ENCODE measurements at regions not wholly inside any gene's neighbourhood (a gene's known extent, or its start where the extent isn't known, plus 50 kb on each side); places are given as distances from the start of the nearest gene placed in this dataset.

- Histone ChIP-seq H3K79me2 (ENCODE audit: low read length) (no peaks in the 10 kb centered on the region), H2AFZ (ENCODE audit: low read length) (no peak overlapping the region), H3K27me3 (replicated peaks; ENCODE audit: insufficient read depth, low read length) (no peaks in the 10 kb centered on the region), H3K36me3 (replicated peaks; ENCODE audit: insufficient read depth, low read length) (no peaks in the 10 kb centered on the region), H3K27ac (ENCODE audit: low read length) (no peak overlapping the region), H3K4me2 (ENCODE audit: low read depth, low read length) (no peak overlapping the region), H3K4me3 (ENCODE audit: low read length) (no peak overlapping the region), H3F3A (ENCODE audit: insufficient read depth, low read length) (no peaks in the 10 kb centered on the region), H3K4me1 (ENCODE audit: low read length) (no peaks in the 10 kb centered on the region), H3K9me3 (replicated peaks; ENCODE audit: insufficient read depth, low read length) (no peaks in the 10 kb centered on the region), H3K9ac (ENCODE audit: low read length) (no peak overlapping the region), H4K20me1 (ENCODE audit: insufficient read depth, low read length) (no peaks in the 10 kb centered on the region), H3K9me2 (replicated peaks; ENCODE audit: insufficient read depth, low read length) (no peaks in the 10 kb centered on the region)
- no peak for DNase-seq
- no peak for TF ChIP-seq EZH2phosphoT487 (IDR thresholded peaks at IDR 0.05; ENCODE audit: low read length)
- no peak for TF ChIP-seq CTCF (IDR thresholded peaks at IDR 0.05; ENCODE audit: low read length)
- no peak for TF ChIP-seq EZH2 (optimal IDR thresholded peaks at IDR 0.05; ENCODE audit: low read depth, low read length)
These were observed 235.6 kb upstream of the HS6ST1 start for GRCh38 chr2:128554151-128554769.

GRCh38 chr2:128555433-128555832 is 236.8 kb upstream of the HS6ST1 start:
- H3K9me3 ChIP-seq (replicated peaks; ENCODE audit: insufficient read depth, low read length) = no peaks in the 10 kb centered on the region
- no peak overlapping the region for H2AFZ ChIP-seq (ENCODE audit: low read length)
- H3K4me1 ChIP-seq (ENCODE audit: low read length) = no peaks in the 10 kb centered on the region
- no peak for DNase-seq
- H3K9me2 ChIP-seq (replicated peaks; ENCODE audit: insufficient read depth, low read length) = no peaks in the 10 kb centered on the region
- H4K20me1 ChIP-seq (ENCODE audit: insufficient read depth, low read length) = no peaks in the 10 kb centered on the region
- no peak overlapping the region for H3K27ac ChIP-seq (ENCODE audit: low read length)
- no peak overlapping the region for H3K4me3 ChIP-seq (ENCODE audit: low read length)
- H3K36me3 ChIP-seq (replicated peaks; ENCODE audit: insufficient read depth, low read length) = no peaks in the 10 kb centered on the region
- no peaks in the 10 kb centered on the region for H3K27me3 ChIP-seq (replicated peaks; ENCODE audit: insufficient read depth, low read length)
- no peak overlapping the region for H3K4me2 ChIP-seq (ENCODE audit: low read depth, low read length)
- no peaks in the 10 kb centered on the region for H3F3A ChIP-seq (ENCODE audit: insufficient read depth, low read length)
- no peak overlapping the region for H3K9ac ChIP-seq (ENCODE audit: low read length)
- no peaks in the 10 kb centered on the region for H3K79me2 ChIP-seq (ENCODE audit: low read length)
- TF ChIP-seq EZH2 (optimal IDR thresholded peaks at IDR 0.05; ENCODE audit: low read depth, low read length) (no peak), CTCF (IDR thresholded peaks at IDR 0.05; ENCODE audit: low read length) (no peak), EZH2phosphoT487 (IDR thresholded peaks at IDR 0.05; ENCODE audit: low read length) (no peak)

- Histone ChIP-seq H3K27ac (ENCODE audit: low read length) (no peak overlapping the region), H3K9me3 (replicated peaks; ENCODE audit: insufficient read depth, low read length) (no peaks in the 10 kb centered on the region), H4K20me1 (ENCODE audit: insufficient read depth, low read length) (no peaks in the 10 kb centered on the region), H3K4me1 (ENCODE audit: low read length) (no peaks in the 10 kb centered on the region), H3K4me2 (ENCODE audit: low read depth, low read length) (no peak overlapping the region), H3F3A (ENCODE audit: insufficient read depth, low read length) (no peaks in the 10 kb centered on the region), H3K79me2 (ENCODE audit: low read length) (no peaks in the 10 kb centered on the region), H3K27me3 (replicated peaks; ENCODE audit: insufficient read depth, low read length) (no peaks in the 10 kb centered on the region), H3K4me3 (ENCODE audit: low read length) (no peak overlapping the region), H3K36me3 (replicated peaks; ENCODE audit: insufficient read depth, low read length) (no peaks in the 10 kb centered on the region), H2AFZ (ENCODE audit: low read length) (no peak overlapping the region), H3K9me2 (replicated peaks; ENCODE audit: insufficient read depth, low read length) (no peaks in the 10 kb centered on the region), H3K9ac (ENCODE audit: low read length) (no peak overlapping the region)
- TF ChIP-seq EZH2 (optimal IDR thresholded peaks at IDR 0.05; ENCODE audit: low read depth, low read length) = no peak
- no peak for TF ChIP-seq CTCF (IDR thresholded peaks at IDR 0.05; ENCODE audit: low read length)
- no peak for TF ChIP-seq EZH2phosphoT487 (IDR thresholded peaks at IDR 0.05; ENCODE audit: low read length)
- no peak for DNase-seq
These were observed 237.4 kb upstream of the HS6ST1 start for GRCh38 chr2:128556089-128556488.
